Bronchial epithelial cell (primary cell): ENCODE measurements at regions not wholly inside any gene's neighbourhood (a gene's known extent, or its start where the extent isn't known, plus 50 kb on each side); places are given as distances from the start of the nearest gene placed in this dataset.
A peak's percentile ranks its signal among the peaks of the same experiment; 100 is the strongest.

Source experiments
- DNase-seq: peaks from one replicate; pipeline ENCODE4 v3.0.0-alpha.2; 2010; ENCODE audit warnings: low read depth
- FAIRE-seq: peaks from 2 replicates; lab custom pipeline; 2011; peaks lifted over from hg19 to GRCh38; lab: Jason Lieb, UNC
- H3K27me3 ChIP-seq: 2 replicates; pipeline ENCODE4 v1.5.1; 2011; ENCODE audit warnings: low read length; ENCODE audit not compliant: control insufficient read depth, insufficient read depth
- H3K36me3 ChIP-seq: 2 replicates; pipeline ENCODE4 v1.5.1; 2011; ENCODE audit warnings: low read length; ENCODE audit not compliant: control insufficient read depth, insufficient read depth
- H3K4me3 ChIP-seq: 2 replicates; pipeline ENCODE4 v1.5.1; 2011; ENCODE audit warnings: mild to moderate bottlenecking, low read depth, low read length, control low read depth
- TF ChIP-seq, protein P1 (sequence below): IDR thresholded peaks from 2 replicates; pipeline ENCODE4 v1.5.1; 2011; ENCODE audit warnings: mild to moderate bottlenecking, moderate library complexity, low read length, control low read depth, inconsistent platforms; ENCODE audit not compliant: insufficient read depth, severe bottlenecking

- H3K4me3 ChIP-seq, result no peak overlapping the region
- DNase-seq (no peak), FAIRE-seq (no peak)
- no peaks in the 10 kb centered on the region for H3K36me3 ChIP-seq
- no peaks in the 10 kb centered on the region for H3K27me3 ChIP-seq
- TF ChIP-seq, protein P1, sequence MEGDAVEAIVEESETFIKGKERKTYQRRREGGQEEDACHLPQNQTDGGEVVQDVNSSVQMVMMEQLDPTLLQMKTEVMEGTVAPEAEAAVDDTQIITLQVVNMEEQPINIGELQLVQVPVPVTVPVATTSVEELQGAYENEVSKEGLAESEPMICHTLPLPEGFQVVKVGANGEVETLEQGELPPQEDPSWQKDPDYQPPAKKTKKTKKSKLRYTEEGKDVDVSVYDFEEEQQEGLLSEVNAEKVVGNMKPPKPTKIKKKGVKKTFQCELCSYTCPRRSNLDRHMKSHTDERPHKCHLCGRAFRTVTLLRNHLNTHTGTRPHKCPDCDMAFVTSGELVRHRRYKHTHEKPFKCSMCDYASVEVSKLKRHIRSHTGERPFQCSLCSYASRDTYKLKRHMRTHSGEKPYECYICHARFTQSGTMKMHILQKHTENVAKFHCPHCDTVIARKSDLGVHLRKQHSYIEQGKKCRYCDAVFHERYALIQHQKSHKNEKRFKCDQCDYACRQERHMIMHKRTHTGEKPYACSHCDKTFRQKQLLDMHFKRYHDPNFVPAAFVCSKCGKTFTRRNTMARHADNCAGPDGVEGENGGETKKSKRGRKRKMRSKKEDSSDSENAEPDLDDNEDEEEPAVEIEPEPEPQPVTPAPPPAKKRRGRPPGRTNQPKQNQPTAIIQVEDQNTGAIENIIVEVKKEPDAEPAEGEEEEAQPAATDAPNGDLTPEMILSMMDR, result no peak
Observed at GRCh38 chr4:60378010-60378409, 822.1 kb upstream of the ADGRL3 start.

GRCh38 chr4:60384516-60384915 lies 815.6 kb upstream of the ADGRL3 start:
- no peak for FAIRE-seq
- no peaks in the 10 kb centered on the region for H3K27me3 ChIP-seq
- H3K36me3 ChIP-seq, result no peaks in the 10 kb centered on the region
- TF ChIP-seq, protein P1, result no peak
- no peak for DNase-seq
- H3K4me3 ChIP-seq, result no peak overlapping the region

DNA sequence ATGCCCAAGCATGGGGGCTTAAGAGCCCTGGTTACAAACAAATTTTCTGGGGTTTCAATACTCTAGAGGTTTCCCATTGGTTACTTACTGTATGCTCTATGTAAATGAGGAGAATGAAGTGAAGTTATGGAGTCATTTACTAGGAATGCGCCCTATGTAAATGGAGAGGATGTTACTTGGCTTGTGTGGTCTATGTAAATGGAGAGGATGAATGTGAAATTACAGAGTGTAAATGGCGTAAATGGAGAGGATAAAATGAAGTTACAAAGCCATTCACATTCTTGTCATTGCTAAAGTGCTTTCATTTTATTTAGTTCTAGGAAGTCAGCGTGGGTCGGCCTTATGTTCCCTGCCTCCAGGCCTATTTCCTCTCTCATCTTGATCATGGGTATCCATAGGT lies 810.5 kb upstream of the ADGRL3 start:
- Histone ChIP-seq H3K27me3 (no peaks in the 10 kb centered on the region), H3K4me3 (no peak overlapping the region), H3K36me3 (no peaks in the 10 kb centered on the region)
- no peak for FAIRE-seq
- TF ChIP-seq, protein P1, result no peak
- no peak for DNase-seq

DNA sequence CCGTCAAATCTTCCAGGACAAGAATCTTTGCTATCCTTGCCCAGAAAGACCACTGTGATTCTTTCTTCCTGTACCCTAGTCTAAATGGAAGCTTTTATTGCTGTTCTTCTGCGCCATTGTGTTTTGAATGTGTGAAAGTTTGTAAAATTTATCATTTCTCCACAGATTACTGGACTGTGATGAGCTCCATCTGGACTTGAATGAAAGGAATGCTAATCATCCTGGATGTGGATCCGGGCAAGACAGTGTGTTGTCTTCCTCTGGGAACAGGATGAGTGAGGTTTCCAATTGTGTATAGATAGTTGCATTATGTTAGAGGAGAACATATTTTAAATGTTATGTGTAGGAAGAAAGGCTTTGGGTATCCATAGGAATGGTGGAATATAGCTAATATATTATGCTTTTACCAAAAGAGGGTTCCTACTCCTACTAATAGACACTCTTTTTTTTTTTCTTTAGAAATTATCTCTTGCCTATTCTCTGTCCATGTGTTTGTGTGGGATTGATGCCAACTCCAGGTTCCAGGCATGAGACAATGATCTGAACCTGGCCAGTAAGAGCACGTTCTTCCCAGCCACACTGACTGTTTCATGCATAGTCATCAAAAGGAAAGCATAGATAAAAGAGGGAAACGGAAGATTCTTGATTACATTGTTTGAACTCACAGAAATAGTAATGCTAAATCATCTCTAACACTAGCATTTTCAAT lies 803.6 kb upstream of the ADGRL3 start:
- no peak for FAIRE-seq
- Histone ChIP-seq H3K36me3 (no peaks in the 10 kb centered on the region), H3K4me3 (no peak overlapping the region), H3K27me3 (no peaks in the 10 kb centered on the region)
- TF ChIP-seq, protein P1, result no peak
- DNase-seq, result peak; percentile 28

DNA sequence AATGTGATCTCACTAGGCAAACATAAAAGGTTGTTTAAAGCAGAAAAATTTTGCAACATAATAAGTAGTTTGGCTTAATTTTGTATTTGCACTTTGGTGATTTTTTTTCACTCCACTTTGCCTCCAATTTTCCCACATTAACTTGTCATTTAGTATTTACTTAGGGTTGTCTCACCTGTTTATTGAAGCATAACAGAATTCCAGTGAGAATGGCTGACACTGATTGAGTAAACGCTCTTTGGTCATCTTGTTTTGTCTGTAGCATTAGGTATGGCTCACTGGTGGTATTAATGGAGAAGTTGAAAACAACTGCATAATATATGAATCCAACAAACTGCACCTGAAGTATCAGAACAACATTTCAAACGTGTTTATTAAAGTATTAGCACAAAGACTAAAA lies 799.5 kb upstream of the ADGRL3 start:
- TF ChIP-seq, protein P1, result no peak
- no peaks in the 10 kb centered on the region for H3K27me3 ChIP-seq
- no peaks in the 10 kb centered on the region for H3K36me3 ChIP-seq
- FAIRE-seq (no peak), DNase-seq (no peak)
- no peak overlapping the region for H3K4me3 ChIP-seq

DNA sequence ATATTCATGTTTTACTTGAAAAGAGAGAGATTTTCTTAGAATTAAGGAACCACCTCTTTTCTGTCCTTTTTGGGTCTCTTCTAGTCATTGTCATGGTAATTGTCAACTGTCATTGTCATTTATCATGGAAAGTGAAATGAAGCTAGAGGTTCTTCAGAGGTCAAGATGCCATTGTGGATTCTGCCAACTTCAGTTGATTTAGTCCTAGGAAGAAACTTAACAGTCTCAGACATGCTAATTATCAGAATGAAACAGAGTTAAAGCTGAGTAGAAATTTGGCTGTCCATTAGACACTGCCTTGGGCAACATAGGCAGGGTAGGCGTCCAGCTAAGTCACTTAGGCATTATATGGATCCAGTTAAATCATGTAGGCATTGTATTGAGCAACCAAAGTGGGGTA lies 796.1 kb upstream of the ADGRL3 start:
- TF ChIP-seq, protein P1, result no peak
- FAIRE-seq (no peak), DNase-seq (no peak)

More for the DNA sequence above, 796.1 kb upstream of the ADGRL3 start:
- no peaks in the 10 kb centered on the region for H3K27me3 ChIP-seq
- H3K4me3 ChIP-seq, result no peak overlapping the region
- no peaks in the 10 kb centered on the region for H3K36me3 ChIP-seq
